Keratinocyte (primary cell): ENCODE measurements at regions not wholly inside any gene's neighbourhood (a gene's known extent, or its start where the extent isn't known, plus 50 kb on each side); places are given as distances from the start of the nearest gene placed in this dataset.

ENCODE experiments used
- DNase-seq: peaks from one replicate; pipeline ENCODE4 v3.0.0-alpha.2; 2011; ENCODE audit warnings: low read depth, missing footprints, low spot score
- FAIRE-seq: peaks from 2 replicates; lab custom pipeline; 2011; peaks lifted over from hg19 to GRCh38; lab: Jason Lieb, UNC
- H2AFZ ChIP-seq: 2 replicates; pipeline ENCODE4 v1.6.0; 2012; ENCODE audit warnings: low read length, control low read depth, inconsistent platforms; ENCODE audit not compliant: control insufficient read depth
- H3K27ac ChIP-seq: 2 replicates; pipeline ENCODE4 v1.5.1; 2011; ENCODE audit warnings: low read length; ENCODE audit not compliant: control insufficient read depth, insufficient read depth
- H3K27me3 ChIP-seq: 3 replicates; pipeline ENCODE4 v1.6.0; 2011; ENCODE audit warnings: low read length; ENCODE audit not compliant: control insufficient read depth, insufficient read depth; ENCODE audit errors: extremely low read depth
- H3K36me3 ChIP-seq, 2 experiments: 2 replicates in 1 of 2; 3 replicates in 1 of 2; pipeline ENCODE4 v1.5.1; 2011; ENCODE audit warnings: low read length in 2 of 2, mild to moderate bottlenecking in 1 of 2; ENCODE audit not compliant: control insufficient read depth in 2 of 2, insufficient read depth in 2 of 2; ENCODE audit errors: extremely low read depth in 1 of 2
- H3K4me1 ChIP-seq: 3 replicates; pipeline ENCODE4 v1.5.1; 2011; ENCODE audit warnings: low read length; ENCODE audit not compliant: control insufficient read depth, insufficient read depth; ENCODE audit errors: extremely low read depth
- H3K4me2 ChIP-seq: 3 replicates; pipeline ENCODE4 v1.6.0; 2011; ENCODE audit warnings: low read depth, low read length; ENCODE audit not compliant: control insufficient read depth, insufficient read depth; ENCODE audit errors: extremely low read depth
- H3K4me3 ChIP-seq, 3 experiments: fragments of 200-600 bp in 1 of 3; sonication (generic) in 1 of 3; 2 replicates in 2 of 3; 3 replicates in 1 of 3; pipeline ENCODE4 v1.5.1; 2011 to 2016; ENCODE audit warnings: low read length in 3 of 3, mild to moderate bottlenecking in 3 of 3, control low read depth in 2 of 3, inconsistent platforms in 1 of 3, low read depth in 1 of 3, mixed read lengths in 1 of 3, mixed run types in 1 of 3, moderate library complexity in 1 of 3; ENCODE audit not compliant: control insufficient read depth in 2 of 3, insufficient read depth in 2 of 3; ENCODE audit errors: extremely low read depth in 1 of 3
- H3K79me2 ChIP-seq: 2 replicates; pipeline ENCODE4 v1.6.0; 2012; ENCODE audit warnings: low read length; ENCODE audit not compliant: control insufficient read depth, insufficient read depth
- H3K9ac ChIP-seq: 3 replicates; pipeline ENCODE4 v1.6.0; 2011; ENCODE audit warnings: low read length; ENCODE audit not compliant: control insufficient read depth, insufficient read depth; ENCODE audit errors: extremely low read depth
- H3K9me1 ChIP-seq: 3 replicates; pipeline ENCODE4 v1.6.0; 2011; ENCODE audit warnings: low read length; ENCODE audit not compliant: control insufficient read depth, insufficient read depth; ENCODE audit errors: extremely low read depth
- H3K9me3 ChIP-seq: 2 replicates; pipeline ENCODE4 v1.5.1; 2012; ENCODE audit warnings: low read depth, low read length; ENCODE audit not compliant: control insufficient read depth
- H4K20me1 ChIP-seq: 3 replicates; pipeline ENCODE4 v1.6.0; 2011; ENCODE audit warnings: low read length; ENCODE audit not compliant: control insufficient read depth, insufficient read depth; ENCODE audit errors: extremely low read depth
- CTCF ChIP-seq, 3 experiments: IDR thresholded peaks in 1 of 3; conservative IDR thresholded peaks in 1 of 3; optimal IDR thresholded peaks in 1 of 3; 2 replicates in 2 of 3; 3 replicates in 1 of 3; pipeline versions ENCODE3 to v1.5.1; 2011; ENCODE audit warnings: low read length in 3 of 3, mild to moderate bottlenecking in 3 of 3, moderate library complexity in 2 of 3, control low read depth in 1 of 3, inconsistent platforms in 1 of 3; ENCODE audit not compliant: insufficient read depth in 2 of 3; ENCODE audit errors: extremely low read depth in 1 of 3
- EZH2 ChIP-seq: IDR thresholded peaks from one replicate; pipeline ENCODE4 v1.6.1; 2012; ENCODE audit warnings: inconsistent platforms, mild to moderate bottlenecking, low read length, moderate library complexity
- dilution Hi-C: fragments of 300-500 bp; cut with MboI; formaldehyde crosslinking; loops from one replicate; pipeline ENCODE4 v1.7.0; 2020; ENCODE audit warnings: low sequenced_read_pairs; ENCODE audit not compliant: extremely low pct_ligation_motif_present

- FAIRE-seq, result no peak
- Histone ChIP-seq H3K9me1 (no peaks in the 10 kb centered on the region), H4K20me1 (no peaks in the 10 kb centered on the region), H3K9me3 (no peaks in the 10 kb centered on the region), H3K36me3 (no peaks in the 10 kb centered on the region), H3K27ac (no peak overlapping the region), H3K9ac (no peak overlapping the region), H3K4me2 (no peak overlapping the region), H3K4me3 (no peak overlapping the region), H2AFZ (no peak overlapping the region), H3K27me3 (no peaks in the 10 kb centered on the region), H3K4me1 (no peaks in the 10 kb centered on the region), H3K79me2 (no peaks in the 10 kb centered on the region)
- TF ChIP-seq EZH2 (no peak), CTCF (optimal IDR thresholded peaks at IDR 0.05 in 1 of 3, IDR thresholded peaks at IDR 0.05 in 1 of 3, conservative IDR thresholded peaks at IDR 0.05 in 1 of 3; ENCODE audit: extremely low read depth in 1 of 3, insufficient read depth in 2 of 3, low read length in 3 of 3) (no peak)
- no peak for DNase-seq
- dilution Hi-C loops, result no loop called here
These were observed 1530.3 kb downstream of the SI start for GRCh38 chr3:163548015-163548414.

GRCh38 chr3:163547014-163547685 is 1531.1 kb downstream of the SI start:
- Histone ChIP-seq H3K4me2 (no peak overlapping the region), H3K27me3 (no peaks in the 10 kb centered on the region), H3K4me1 (no peaks in the 10 kb centered on the region), H3K4me3 (no peak overlapping the region), H4K20me1 (no peaks in the 10 kb centered on the region), H3K36me3 (no peaks in the 10 kb centered on the region), H3K9me3 (no peaks in the 10 kb centered on the region), H3K79me2 (no peaks in the 10 kb centered on the region), H3K27ac (no peak overlapping the region), H2AFZ (no peak overlapping the region), H3K9me1 (no peaks in the 10 kb centered on the region), H3K9ac (no peak overlapping the region)
- dilution Hi-C loops, result no loop called here
- FAIRE-seq (no peak), DNase-seq (no peak)
- TF ChIP-seq CTCF (optimal IDR thresholded peaks at IDR 0.05 in 1 of 3, IDR thresholded peaks at IDR 0.05 in 1 of 3, conservative IDR thresholded peaks at IDR 0.05 in 1 of 3; ENCODE audit: extremely low read depth in 1 of 3, insufficient read depth in 2 of 3, low read length in 3 of 3) (no peak), EZH2 (no peak)
